H1 (cell line): ENCODE measurements at regions not wholly inside any gene's neighbourhood (a gene's known extent, or its start where the extent isn't known, plus 50 kb on each side); places are given as distances from the start of the nearest gene placed in this dataset.

Experiments used
- CTCF ChIA-PET: fragments of 300-600 bp; sonication (Branson Sonifier 250); formaldehyde crosslinking; loops from one replicate; lab custom pipeline; 2021; ENCODE audit not compliant: partially characterized antibody; lab: Charles Lee
- POLR2A ChIA-PET: fragments of 300-600 bp; sonication (Branson Sonifier 250); formaldehyde crosslinking; loops from one replicate; lab custom pipeline; 2021; ENCODE audit warnings: inconsistent platforms; ENCODE audit not compliant: partially characterized antibody; lab: Charles Lee
- DNase-seq, 2 experiments: peaks; one replicate each; pipeline versions ENCODE4 v3.0.0 to v3.0.0-alpha.2; 2010 to 2022; ENCODE audit warnings: low spot score in 2 of 2, low read depth in 1 of 2, mixed read lengths in 1 of 2
- FAIRE-seq: peaks from 2 replicates; lab custom pipeline; 2011; peaks lifted over from hg19 to GRCh38; lab: Jason Lieb, UNC
- H2AFZ ChIP-seq: 2 replicates; pipeline ENCODE4 v1.8.1; 2012; ENCODE audit warnings: low read length, inconsistent platforms
- H2AK5ac ChIP-seq: 2 replicates; pipeline ENCODE4 v1.6.1; 2013; ENCODE audit warnings: low read depth, low read length
- H2BK120ac ChIP-seq: replicated peaks from 2 replicates; pipeline ENCODE3; 2013; ENCODE audit warnings: low read depth, low read length, inconsistent platforms
- H2BK12ac ChIP-seq: 2 replicates; pipeline ENCODE4 v1.6.1; 2013; ENCODE audit warnings: low read depth, low read length
- H2BK15ac ChIP-seq: 2 replicates; pipeline ENCODE4 v1.6.1; 2013; ENCODE audit warnings: low read length
- H2BK20ac ChIP-seq: 2 replicates; pipeline ENCODE4 v1.6.1; 2013; ENCODE audit warnings: low read length
- H2BK5ac ChIP-seq: 2 replicates; pipeline ENCODE4 v1.6.1; 2013; ENCODE audit warnings: low read depth, low read length
- H3K14ac ChIP-seq: 2 replicates; pipeline ENCODE4 v1.6.1; 2013; ENCODE audit warnings: inconsistent platforms; ENCODE audit not compliant: insufficient read length
- H3K18ac ChIP-seq: 2 replicates; pipeline ENCODE4 v1.6.1; 2013; ENCODE audit warnings: low read length; ENCODE audit errors: extremely low read depth
- H3K23ac ChIP-seq: 2 replicates; pipeline ENCODE4 v1.6.1; 2013; ENCODE audit warnings: inconsistent platforms; ENCODE audit not compliant: insufficient read length
- H3K23me2 ChIP-seq: 2 replicates; pipeline ENCODE4 v1.6.1; 2013; ENCODE audit warnings: low read depth, low read length
- H3K27ac ChIP-seq: 2 replicates; pipeline ENCODE4 v1.6.1; 2011; ENCODE audit warnings: low read depth, low read length, inconsistent platforms
- H3K27me3 ChIP-seq, 4 experiments: replicated peaks in 1 of 4; 1 replicate in 1 of 4; 2 replicates in 3 of 4; pipeline versions ENCODE4 v1.6.1 to v1.8.1; 2011 to 2013; ENCODE audit warnings: low read length in 3 of 4, mild to moderate bottlenecking in 3 of 4, inconsistent platforms in 2 of 4, mixed read lengths in 2 of 4, moderate library complexity in 1 of 4; ENCODE audit not compliant: control insufficient read depth in 3 of 4, insufficient read depth in 3 of 4; ENCODE audit errors: extremely low read depth in 1 of 4
- H3K36me3 ChIP-seq, 4 experiments: 2 replicates each; pipeline versions ENCODE4 v1.6.1 to v1.8.1; 2011 to 2013; ENCODE audit warnings: mild to moderate bottlenecking in 4 of 4, low read length in 3 of 4, moderate library complexity in 2 of 4, control low read depth in 1 of 4, inconsistent platforms in 1 of 4; ENCODE audit not compliant: insufficient read depth in 4 of 4, control insufficient read depth in 2 of 4
- H3K4ac ChIP-seq: replicated peaks from 2 replicates; pipeline ENCODE3; 2013; ENCODE audit warnings: low read length, low read depth, mixed read lengths, inconsistent platforms; ENCODE audit not compliant: insufficient read length
- H3K4me1 ChIP-seq, 4 experiments: replicated peaks in 1 of 4; 1 replicate in 1 of 4; 2 replicates in 3 of 4; pipeline versions ENCODE4 v1.6.1 to v1.8.1; 2011 to 2013; ENCODE audit warnings: low read length in 3 of 4, inconsistent platforms in 2 of 4, mixed read lengths in 1 of 4; ENCODE audit not compliant: insufficient read depth in 4 of 4, control insufficient read depth in 3 of 4
- H3K4me2 ChIP-seq, 2 experiments: 2 replicates each; pipeline versions ENCODE4 v1.6.1 to v1.8.1; 2011 to 2013; ENCODE audit warnings: low read depth in 2 of 2, low read length in 2 of 2, control low read depth in 1 of 2, inconsistent platforms in 1 of 2, mild to moderate bottlenecking in 1 of 2; ENCODE audit not compliant: insufficient read depth in 1 of 2
- H3K4me3 ChIP-seq, 4 experiments: fragments of 200-600, 300-600 bp in 1 of 4; sonication (generic), shearing (Covaris generic), sonication (Bioruptor Twin) in 1 of 4; 2 replicates each; pipeline versions ENCODE4 v1.5.1 to v1.8.1; 2011 to 2016; ENCODE audit warnings: low read length in 4 of 4, low read depth in 3 of 4, control low read depth in 2 of 4, inconsistent platforms in 2 of 4, mild to moderate bottlenecking in 2 of 4, mixed read lengths in 1 of 4, moderate library complexity in 1 of 4; ENCODE audit not compliant: insufficient read depth in 2 of 4; ENCODE audit errors: extremely low read depth in 1 of 4
- H3K56ac ChIP-seq: replicated peaks from 2 replicates; pipeline ENCODE3; 2013; ENCODE audit warnings: low read depth, mild to moderate bottlenecking, mixed read lengths, low read length, inconsistent platforms; ENCODE audit not compliant: insufficient read length
- H3K79me1 ChIP-seq: 2 replicates; pipeline ENCODE4 v1.6.1; 2013; ENCODE audit warnings: low read depth, low read length, control low read depth
- H3K79me2 ChIP-seq, 2 experiments: 2 replicates each; pipeline versions ENCODE4 v1.6.1 to v1.8.1; 2012 to 2013; ENCODE audit warnings: low read length in 2 of 2, mild to moderate bottlenecking in 2 of 2, inconsistent platforms in 1 of 2; ENCODE audit not compliant: insufficient read depth in 2 of 2, control insufficient read depth in 1 of 2
- H3K9ac ChIP-seq, 4 experiments: replicated peaks in 1 of 4; 1 replicate in 1 of 4; 2 replicates in 3 of 4; pipeline versions ENCODE4 v1.6.1 to v1.8.1; 2011 to 2013; ENCODE audit warnings: low read depth in 3 of 4, low read length in 3 of 4, control low read depth in 2 of 4, mild to moderate bottlenecking in 2 of 4, moderate library complexity in 2 of 4, inconsistent platforms in 1 of 4; ENCODE audit errors: extremely low read depth in 1 of 4
- H3K9me3 ChIP-seq, 2 experiments: 2 replicates each; pipeline versions ENCODE4 v1.6.1 to v1.8.1; 2012 to 2013; ENCODE audit warnings: mild to moderate bottlenecking in 2 of 2, moderate library complexity in 2 of 2, control low read depth in 1 of 2, inconsistent platforms in 1 of 2, low read depth in 1 of 2, low read length in 1 of 2, mixed read lengths in 1 of 2; ENCODE audit not compliant: insufficient read depth in 2 of 2
- H4K20me1 ChIP-seq, 2 experiments: replicated peaks in 1 of 2; 2 replicates each; pipeline versions ENCODE3 to v1.8.1; 2011 to 2013; ENCODE audit warnings: inconsistent platforms in 2 of 2, low read length in 2 of 2, mild to moderate bottlenecking in 1 of 2; ENCODE audit not compliant: insufficient read depth in 2 of 2, control insufficient read depth in 1 of 2
- H4K5ac ChIP-seq: 2 replicates; pipeline ENCODE4 v1.6.1; 2013; ENCODE audit warnings: low read length, low read depth, mixed read lengths, inconsistent platforms; ENCODE audit not compliant: insufficient read length
- H4K8ac ChIP-seq: 2 replicates; pipeline ENCODE4 v1.8.0; 2013; ENCODE audit warnings: mild to moderate bottlenecking, moderate library complexity, low read length, inconsistent platforms; ENCODE audit not compliant: insufficient read depth; ENCODE audit errors: extremely low read depth
- H4K91ac ChIP-seq: replicated peaks from 2 replicates; pipeline ENCODE3; 2013; ENCODE audit warnings: low read length, mixed read lengths, inconsistent platforms; ENCODE audit not compliant: insufficient read length
- EP300 ChIP-seq, 2 experiments: IDR thresholded peaks; 1 replicate in 1 of 2; 2 replicates in 1 of 2; pipeline ENCODE4 v1.6.1; 2011 to 2012; ENCODE audit warnings: low read depth in 2 of 2, low read length in 2 of 2, mild to moderate bottlenecking in 2 of 2, borderline replicate concordance in 1 of 2, inconsistent platforms in 1 of 2, moderate library complexity in 1 of 2
- KDM1A ChIP-seq: fragments of 200-600, 300-600 bp; sonication (generic); IDR thresholded peaks from 2 replicates; pipeline ENCODE4 v1.7.1; 2016; ENCODE audit warnings: mild to moderate bottlenecking, low read length, borderline replicate concordance
- TCF12 ChIP-seq: IDR thresholded peaks from 2 replicates; pipeline ENCODE4 v1.6.1; 2011; ENCODE audit warnings: low read depth, mild to moderate bottlenecking, low read length
- WGBS, 2 experiments: shearing (Covaris generic) in 1 of 2; methylation state at CpG; one replicate each; pipeline versions ENCODE4 v1.1.6 to v1.1.7; 2013 to 2015; ENCODE audit warnings: low lambda C conversion rate in 2 of 2, mixed read lengths in 2 of 2, inconsistent platforms in 1 of 2, low coverage in 1 of 2, missing lambda C conversion rate in 1 of 2; ENCODE audit not compliant: insufficient replicate concordance in 2 of 2, insufficient coverage in 1 of 2, insufficient read length in 1 of 2; ENCODE audit errors: extremely low coverage in 1 of 2, missing lambda C conversion rate in 1 of 2; 5-methylcytosine and 5-hydroxymethylcytosine counted together
- TF ChIP-seq, protein P1 (sequence below): IDR thresholded peaks from 2 replicates; pipeline ENCODE4 v1.6.1; 2012; ENCODE audit warnings: low read length, inconsistent platforms
- TF ChIP-seq, protein P2 (sequence below): IDR thresholded peaks from 2 replicates; pipeline ENCODE4 v1.6.1; 2012; ENCODE audit warnings: inconsistent platforms

DNA sequence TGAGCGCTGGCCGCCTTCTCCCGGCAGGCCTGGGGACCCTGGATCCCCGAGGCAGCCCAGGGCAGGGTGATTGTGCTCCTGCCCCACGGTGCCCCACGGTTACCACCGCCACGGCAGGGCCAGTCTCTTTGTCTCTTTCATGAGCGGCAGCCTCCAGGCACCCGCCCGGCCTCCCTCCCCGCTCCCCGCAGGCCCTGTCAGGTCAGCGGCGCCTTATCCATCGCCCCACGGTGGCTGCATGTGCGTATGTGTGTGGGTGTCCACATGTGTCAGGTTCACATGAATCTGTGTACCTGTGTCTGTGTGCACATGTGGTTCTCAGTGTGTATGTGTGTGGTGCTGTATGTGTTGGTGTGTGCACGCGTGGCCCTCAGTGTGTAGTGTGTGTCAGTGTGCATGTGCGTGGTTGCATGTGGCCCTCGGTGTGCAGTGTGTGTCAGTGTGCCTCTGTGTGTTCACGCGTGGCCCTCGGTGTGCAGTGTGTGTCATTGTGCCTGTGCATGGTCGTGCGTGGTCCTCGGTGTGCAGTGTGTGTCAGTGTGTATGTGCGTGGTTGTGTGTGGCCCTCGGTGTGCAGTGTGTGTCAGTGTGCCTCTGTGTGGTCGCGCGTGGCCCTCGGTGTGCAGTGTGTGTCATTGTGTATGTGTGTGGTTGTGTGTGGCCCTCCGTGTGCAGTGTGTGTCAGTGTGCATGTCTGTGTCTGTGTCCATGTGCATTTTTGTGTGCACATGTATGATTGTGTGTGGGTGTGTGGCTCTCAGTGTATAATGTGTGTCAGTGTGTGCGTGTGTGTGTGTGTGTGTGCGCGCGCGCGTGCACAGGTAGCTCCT lies 239.2 kb upstream of the GSE1 start:
- Histone ChIP-seq H3K27me3 (no peaks in the 10 kb centered on the region; a peak in 1 of 7 replicates), H3K18ac (no peak overlapping the region), H2BK12ac (peak overlapping the region; percentile 96; the same call in 1 of the 2 replicates), H3K9me3 (no peaks in the 10 kb centered on the region), H2BK5ac (peak overlapping the region; percentile 85), H3K36me3 (no peaks in the 10 kb centered on the region), H2AFZ (no peak overlapping the region), H2BK20ac (no peak overlapping the region), H3K14ac (no peak overlapping the region), H3K4me2 (no peak overlapping the region), H3K56ac (no peak overlapping the region), H3K23me2 (no peaks in the 10 kb centered on the region; the same call in 1 of the 2 replicates), H3K9ac (no peak overlapping the region), H4K91ac (peak overlapping the region; percentile 15), H3K4ac (peak overlapping the region; percentile 97), H2BK15ac (peak overlapping the region; percentile 100), H3K27ac (no peak overlapping the region), H3K79me1 (peaks cover 4% of the 10 kb centered on the region), H3K23ac (no peak overlapping the region), H4K5ac (no peak overlapping the region), H2AK5ac (peak overlapping the region; percentile 100), H4K8ac (no peak overlapping the region), H3K79me2 (no peaks in the 10 kb centered on the region), H4K20me1 (peaks cover 10 to 11% of the 10 kb centered on the region in 2 experiments), H2BK120ac (no peak overlapping the region), H3K4me3 (no peak overlapping the region), H3K4me1 (peaks cover 0 to 5% (median 2%) of the 10 kb centered on the region in 4 experiments; a peak in 5 of 7 replicates)
- FAIRE-seq (no peak), DNase-seq (no peak)
- WGBS, 2 experiments: 86% methylated on average over 33 of the region's 41 CpGs; no CpG with 5 or more reads in 1 of the 2 experiments
- ChIA-PET POLR2A (no interaction called here), CTCF (interaction anchor here (0.7 to 12.5 kb wide), 8 partner anchors 9 to 98 kb away, joined by 3 to 177 read pairs (median 6); no protein-coding TSS in a partner anchor)
- TF ChIP-seq, protein P1, sequence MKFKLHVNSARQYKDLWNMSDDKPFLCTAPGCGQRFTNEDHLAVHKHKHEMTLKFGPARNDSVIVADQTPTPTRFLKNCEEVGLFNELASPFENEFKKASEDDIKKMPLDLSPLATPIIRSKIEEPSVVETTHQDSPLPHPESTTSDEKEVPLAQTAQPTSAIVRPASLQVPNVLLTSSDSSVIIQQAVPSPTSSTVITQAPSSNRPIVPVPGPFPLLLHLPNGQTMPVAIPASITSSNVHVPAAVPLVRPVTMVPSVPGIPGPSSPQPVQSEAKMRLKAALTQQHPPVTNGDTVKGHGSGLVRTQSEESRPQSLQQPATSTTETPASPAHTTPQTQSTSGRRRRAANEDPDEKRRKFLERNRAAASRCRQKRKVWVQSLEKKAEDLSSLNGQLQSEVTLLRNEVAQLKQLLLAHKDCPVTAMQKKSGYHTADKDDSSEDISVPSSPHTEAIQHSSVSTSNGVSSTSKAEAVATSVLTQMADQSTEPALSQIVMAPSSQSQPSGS: no peak
- TF ChIP-seq TCF12 (no peak), EP300 (IDR thresholded peaks at IDR 0.05; ENCODE audit: borderline replicate concordance in 1 of 2, low read depth in 2 of 2, low read length in 2 of 2) (no peak), KDM1A (no peak)
- TF ChIP-seq, protein P2, sequence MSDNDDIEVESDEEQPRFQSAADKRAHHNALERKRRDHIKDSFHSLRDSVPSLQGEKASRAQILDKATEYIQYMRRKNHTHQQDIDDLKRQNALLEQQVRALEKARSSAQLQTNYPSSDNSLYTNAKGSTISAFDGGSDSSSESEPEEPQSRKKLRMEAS: no peak
